NCI-H1092 treated with DMSO at 0.1 percent for 48 hours (cell line): ENCODE measurements at regions not wholly inside any gene's neighbourhood (a gene's known extent, or its start where the extent isn't known, plus 50 kb on each side); places are given as distances from the start of the nearest gene placed in this dataset.
A peak's percentile ranks its signal among the peaks of the same experiment; 100 is the strongest.
"Not testable (repeated sequence)": the region's sequence is repeated elsewhere in the genome, so short reads cannot be mapped to it uniquely, and the experiment has no call there.

Experiments
- DNase-seq: peaks from one replicate; lab custom pipeline; 2025; lab: John Stamatoyannopoulos, UW

GRCh38 chr14:22251090-22251489 lies 337.9 kb downstream of the DAD1 start:
- DNase-seq: no peak

- DNase-seq: no peak
Measured at GRCh38 chr14:22249770-22250169, 339.3 kb downstream of the DAD1 start.

GRCh38 chr14:22243971-22244581 lies 344.9 kb downstream of the DAD1 start:
- no peak for DNase-seq

GRCh38 chr14:22238320-22238719 lies 350.7 kb downstream of the DAD1 start:
- DNase-seq: not testable (repeated sequence)

- DNase-seq: no peak
Measured at GRCh38 chr14:22233377-22233776, 355.6 kb downstream of the DAD1 start.

- no peak for DNase-seq
Measured at GRCh38 chr14:22232933-22233332, 356.1 kb downstream of the DAD1 start.

- DNase-seq: no peak
Measured at GRCh38 chr14:22232486-22232885, 356.5 kb downstream of the DAD1 start.

GRCh38 chr14:22231018-22231417 lies 358.0 kb downstream of the DAD1 start:
- DNase-seq: no peak

GRCh38 chr14:22230517-22230916 lies 358.5 kb downstream of the DAD1 start:
- no peak for DNase-seq

GRCh38 chr14:22227084-22227483 lies 361.9 kb downstream of the DAD1 start:
- DNase-seq: no peak

- DNase-seq: no peak
Measured at GRCh38 chr14:22226381-22226780, 362.6 kb downstream of the DAD1 start.

GRCh38 chr14:22225516-22226140 lies 363.4 kb downstream of the DAD1 start:
- DNase-seq: no peak

- no peak for DNase-seq
Measured at GRCh38 chr14:22221508-22221907, 367.5 kb downstream of the DAD1 start.

GRCh38 chr14:22220427-22220826 lies 368.6 kb downstream of the DAD1 start:
- no peak for DNase-seq

- DNase-seq: no peak
Measured at GRCh38 chr14:22218728-22219127, 370.3 kb downstream of the DAD1 start.

GRCh38 chr14:22213120-22213519 lies 375.9 kb downstream of the DAD1 start:
- DNase-seq: no peak

GRCh38 chr14:22210906-22211305 lies 378.1 kb downstream of the DAD1 start:
- no peak for DNase-seq

- DNase-seq: no peak
Measured at GRCh38 chr14:22210026-22210425, 379.0 kb downstream of the DAD1 start.

- no peak for DNase-seq
Measured at GRCh38 chr14:22203036-22203435, 386.0 kb downstream of the DAD1 start.

GRCh38 chr14:22202313-22202712 lies 386.7 kb downstream of the DAD1 start:
- no peak for DNase-seq

- peak; percentile 7 for DNase-seq
Measured at GRCh38 chr14:22200977-22201605, 387.9 kb downstream of the DAD1 start.

GRCh38 chr14:22200131-22200530 lies 388.9 kb downstream of the DAD1 start:
- DNase-seq: not testable (repeated sequence)

GRCh38 chr14:22194664-22195063 lies 394.4 kb downstream of the DAD1 start:
- no peak for DNase-seq
